WTC11 (cell line): ENCODE measurements at regions not wholly inside any gene's neighbourhood (a gene's known extent, or its start where the extent isn't known, plus 50 kb on each side); places are given as distances from the start of the nearest gene placed in this dataset.

Experiments used
- ATAC-seq: fragments of 200-7000 bp; cut with Tn5 transposase; 2 replicates; pipeline ENCODE4 v1.10.0; 2021; ENCODE audit warnings: mild to moderate bottlenecking, moderate library complexity
- CTCF ChIA-PET: fragments of 300-600 bp; sonication (Branson Sonifier 250); formaldehyde crosslinking; loops from one replicate; lab custom pipeline; 2021; ENCODE audit warnings: antibody characterized with exemption; lab: Charles Lee
- POLR2A ChIA-PET: fragments of 350-600 bp; sonication (Branson Sonifier 250); formaldehyde crosslinking; loops from one replicate; lab custom pipeline; 2021; ENCODE audit warnings: antibody characterized with exemption; lab: Charles Lee
- DNase-seq: peaks from one replicate; pipeline ENCODE4 v3.0.0; 2021; ENCODE audit warnings: low spot score
- H3K27ac Mint-ChIP-seq: 2 replicates; pipeline ENCODE4 v1.8.0; 2021; ENCODE audit warnings: mixed read lengths
- H3K27me3 Mint-ChIP-seq: 2 replicates; pipeline ENCODE4 v1.8.0; 2021; ENCODE audit warnings: low read depth, mild to moderate bottlenecking, moderate library complexity, mixed read lengths
- H3K36me3 Mint-ChIP-seq: 2 replicates; pipeline ENCODE4 v1.8.0; 2021; ENCODE audit warnings: mixed read lengths
- H3K4me1 Mint-ChIP-seq: 2 replicates; pipeline ENCODE4 v1.8.0; 2022; ENCODE audit warnings: mixed read lengths
- H3K4me3 Mint-ChIP-seq: 2 replicates; pipeline ENCODE4 v1.8.0; 2021; ENCODE audit warnings: mild to moderate bottlenecking, moderate library complexity, mixed read lengths
- H3K9me3 Mint-ChIP-seq: 2 replicates; pipeline ENCODE4 v1.8.0; 2021; ENCODE audit warnings: mixed read lengths
- CBFB ChIP-seq: sonication (generic); formaldehyde crosslinking; IDR thresholded peaks from 2 replicates; pipeline ENCODE4 v1.8.1; 2022; ENCODE audit warnings: mild to moderate bottlenecking, low read depth, missing genetic modification reagents
- EMX1 ChIP-seq: fragments of 250-450 bp; sonication (Bioruptor Pico); IDR thresholded peaks from 2 replicates; pipeline ENCODE4 v1.8.0; 2021; ENCODE audit warnings: mild to moderate bottlenecking
- ESRRA ChIP-seq: sonication (generic); formaldehyde crosslinking; IDR thresholded peaks from 2 replicates; pipeline ENCODE4 v1.8.1; 2022; ENCODE audit warnings: mild to moderate bottlenecking, missing genetic modification reagents, borderline replicate concordance
- FOXJ3 ChIP-seq: sonication (generic); formaldehyde crosslinking; IDR thresholded peaks from 2 replicates; pipeline ENCODE4 v1.9.0; 2021; ENCODE audit warnings: missing genetic modification reagents, mild to moderate bottlenecking, borderline replicate concordance
- FOXP1 ChIP-seq: sonication (generic); formaldehyde crosslinking; IDR thresholded peaks from 2 replicates; pipeline ENCODE4 v1.8.0; 2022; ENCODE audit warnings: missing genetic modification reagents, mild to moderate bottlenecking, moderate library complexity, borderline replicate concordance
- JUN ChIP-seq: sonication (generic); formaldehyde crosslinking; IDR thresholded peaks from 2 replicates; pipeline ENCODE4 v1.8.0; 2023; ENCODE audit warnings: mild to moderate bottlenecking, missing genetic modification reagents
- NFATC4 ChIP-seq: fragments of 250-450 bp; sonication (Bioruptor Pico); IDR thresholded peaks from 2 replicates; pipeline ENCODE4 v1.9.0; 2021; ENCODE audit warnings: mild to moderate bottlenecking
- NR3C1 ChIP-seq: sonication (generic); formaldehyde crosslinking; conservative IDR thresholded peaks from 2 replicates; pipeline ENCODE4 v1.8.1; 2023; ENCODE audit warnings: low read depth, mild to moderate bottlenecking, missing genetic modification reagents
- ZBTB21 ChIP-seq: sonication (generic); formaldehyde crosslinking; IDR thresholded peaks from 2 replicates; pipeline ENCODE4 v1.8.1; 2023; ENCODE audit warnings: mild to moderate bottlenecking, missing genetic modification reagents, borderline replicate concordance
- ZNF121 ChIP-seq: sonication (generic); formaldehyde crosslinking; IDR thresholded peaks from 2 replicates; pipeline ENCODE4 v1.8.0; 2023; ENCODE audit warnings: missing genetic modification reagents
- ZNF671 ChIP-seq: fragments of 250-450 bp; sonication (Bioruptor Pico); IDR thresholded peaks from 2 replicates; pipeline ENCODE4 v1.8.0; 2021; ENCODE audit warnings: mild to moderate bottlenecking
- TF ChIP-seq, protein P1 (sequence below): sonication (generic); formaldehyde crosslinking; conservative IDR thresholded peaks from 2 replicates; pipeline ENCODE4 v1.8.1; 2022; ENCODE audit warnings: mild to moderate bottlenecking, missing genetic modification reagents
- TF ChIP-seq, protein P2 (sequence below): sonication (generic); formaldehyde crosslinking; IDR thresholded peaks from 2 replicates; pipeline ENCODE4 v1.8.1; 2023; ENCODE audit warnings: mild to moderate bottlenecking, missing genetic modification reagents, moderate library complexity
- TF ChIP-seq, protein P3 (sequence below): fragments of 250-450 bp; sonication (Bioruptor Pico); IDR thresholded peaks from 2 replicates; pipeline ENCODE4 v1.8.0; 2021; ENCODE audit warnings: mild to moderate bottlenecking
- TF ChIP-seq, protein P4 (sequence below): fragments of 250-450 bp; sonication (Bioruptor Pico); IDR thresholded peaks from 2 replicates; pipeline ENCODE4 v1.9.0; 2021; ENCODE audit warnings: mild to moderate bottlenecking, borderline replicate concordance
- TF ChIP-seq, protein P5 (sequence below): fragments of 250-450 bp; sonication (Bioruptor Pico); IDR thresholded peaks from 2 replicates; pipeline ENCODE4 v1.9.0; 2021; ENCODE audit warnings: moderate library complexity, mild to moderate bottlenecking, inconsistent platforms, borderline replicate concordance

DNA sequence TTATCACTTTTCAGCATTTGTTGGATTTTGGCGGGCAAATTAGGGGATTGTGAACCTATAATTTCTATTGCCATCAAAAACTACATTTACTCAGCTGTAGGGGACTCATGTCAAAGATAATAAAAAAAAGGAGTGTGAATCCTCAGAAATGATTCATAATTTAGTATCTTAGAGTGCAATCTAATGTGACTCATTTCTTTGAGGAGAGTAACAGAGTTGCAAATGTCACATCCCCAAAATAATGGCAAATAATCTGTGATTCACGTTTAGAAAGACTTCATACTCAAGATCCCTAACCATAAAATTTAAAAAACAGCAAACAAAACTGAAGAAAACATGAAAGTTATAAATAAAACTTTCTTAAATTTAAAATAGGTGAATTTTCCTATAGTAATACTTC lies 373.0 kb downstream of the CDH2 start:
- POLR2A ChIA-PET, result no interaction called here

DNA sequence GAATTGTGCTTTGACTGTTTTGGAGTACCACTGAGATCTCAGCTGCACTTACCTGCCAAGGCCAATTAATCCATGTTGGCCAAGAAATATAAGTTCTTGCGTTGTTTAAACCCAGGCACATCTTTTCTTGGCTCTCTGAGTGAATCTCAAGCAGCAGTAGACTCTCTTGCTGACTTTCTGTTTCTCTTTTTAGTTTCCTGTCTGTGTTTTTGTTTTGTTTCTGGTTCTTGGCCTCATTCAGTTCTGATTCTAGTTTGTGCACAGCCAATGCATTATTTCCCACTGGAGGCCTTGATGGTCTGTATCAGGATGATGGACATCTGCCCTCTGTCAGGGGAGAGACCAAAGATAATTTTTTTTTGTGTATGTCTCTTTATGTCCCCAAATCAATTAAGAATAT lies 379.4 kb downstream of the CDH2 start:
- Mint-ChIP-seq H3K4me3 (no peak overlapping the region), H3K27me3 (no peaks in the 10 kb centered on the region; the same call in 1 of the 2 replicates), H3K9me3 (no peaks in the 10 kb centered on the region), H3K4me1 (no peaks in the 10 kb centered on the region), H3K36me3 (no peaks in the 10 kb centered on the region), H3K27ac (peak overlapping the region; percentile 46; the same call in 1 of the 2 replicates)
- ChIA-PET CTCF (no interaction called here), POLR2A (no interaction called here)
- TF ChIP-seq NR3C1, result no peak
- no peak for TF ChIP-seq ZBTB21 (CRISPR knock-in tag)
- TF ChIP-seq FOXJ3 (CRISPR knock-in tag), result no peak
- TF ChIP-seq ZNF121 (CRISPR knock-in tag), result no peak
- TF ChIP-seq, protein P1, sequence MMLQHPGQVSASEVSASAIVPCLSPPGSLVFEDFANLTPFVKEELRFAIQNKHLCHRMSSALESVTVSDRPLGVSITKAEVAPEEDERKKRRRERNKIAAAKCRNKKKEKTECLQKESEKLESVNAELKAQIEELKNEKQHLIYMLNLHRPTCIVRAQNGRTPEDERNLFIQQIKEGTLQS (CRISPR knock-in tag), result no peak
- no peak for TF ChIP-seq EMX1 (CRISPR knock-in tag)
- TF ChIP-seq, protein P2, sequence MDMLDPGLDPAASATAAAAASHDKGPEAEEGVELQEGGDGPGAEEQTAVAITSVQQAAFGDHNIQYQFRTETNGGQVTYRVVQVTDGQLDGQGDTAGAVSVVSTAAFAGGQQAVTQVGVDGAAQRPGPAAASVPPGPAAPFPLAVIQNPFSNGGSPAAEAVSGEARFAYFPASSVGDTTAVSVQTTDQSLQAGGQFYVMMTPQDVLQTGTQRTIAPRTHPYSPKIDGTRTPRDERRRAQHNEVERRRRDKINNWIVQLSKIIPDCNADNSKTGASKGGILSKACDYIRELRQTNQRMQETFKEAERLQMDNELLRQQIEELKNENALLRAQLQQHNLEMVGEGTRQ (CRISPR knock-in tag), result no peak
- TF ChIP-seq FOXP1 (CRISPR knock-in tag), result no peak
- no peak for TF ChIP-seq CBFB
- no peak for DNase-seq
- no peak for ATAC-seq

More for the DNA sequence above, 373.0 kb downstream of the CDH2 start:
- H3K36me3 Mint-ChIP-seq, result no peaks in the 10 kb centered on the region
- no peak overlapping the region for H3K27ac Mint-ChIP-seq
- H3K4me1 Mint-ChIP-seq, result no peaks in the 10 kb centered on the region
- no peaks in the 10 kb centered on the region; the same call in 1 of the 2 replicates for H3K27me3 Mint-ChIP-seq
- H3K9me3 Mint-ChIP-seq, result no peaks in the 10 kb centered on the region
- no peak for DNase-seq
- no peak for ATAC-seq
- H3K4me3 Mint-ChIP-seq, result no peak overlapping the region
- TF ChIP-seq JUN (CRISPR knock-in tag) (no peak), ESRRA (CRISPR knock-in tag) (no peak), FOXJ3 (CRISPR knock-in tag) (no peak), NFATC4 (CRISPR knock-in tag) (no peak), ZNF671 (CRISPR knock-in tag) (no peak)
- TF ChIP-seq, protein P3, sequence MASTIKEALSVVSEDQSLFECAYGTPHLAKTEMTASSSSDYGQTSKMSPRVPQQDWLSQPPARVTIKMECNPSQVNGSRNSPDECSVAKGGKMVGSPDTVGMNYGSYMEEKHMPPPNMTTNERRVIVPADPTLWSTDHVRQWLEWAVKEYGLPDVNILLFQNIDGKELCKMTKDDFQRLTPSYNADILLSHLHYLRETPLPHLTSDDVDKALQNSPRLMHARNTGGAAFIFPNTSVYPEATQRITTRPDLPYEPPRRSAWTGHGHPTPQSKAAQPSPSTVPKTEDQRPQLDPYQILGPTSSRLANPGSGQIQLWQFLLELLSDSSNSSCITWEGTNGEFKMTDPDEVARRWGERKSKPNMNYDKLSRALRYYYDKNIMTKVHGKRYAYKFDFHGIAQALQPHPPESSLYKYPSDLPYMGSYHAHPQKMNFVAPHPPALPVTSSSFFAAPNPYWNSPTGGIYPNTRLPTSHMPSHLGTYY (CRISPR knock-in tag), result no peak
- TF ChIP-seq, protein P4, sequence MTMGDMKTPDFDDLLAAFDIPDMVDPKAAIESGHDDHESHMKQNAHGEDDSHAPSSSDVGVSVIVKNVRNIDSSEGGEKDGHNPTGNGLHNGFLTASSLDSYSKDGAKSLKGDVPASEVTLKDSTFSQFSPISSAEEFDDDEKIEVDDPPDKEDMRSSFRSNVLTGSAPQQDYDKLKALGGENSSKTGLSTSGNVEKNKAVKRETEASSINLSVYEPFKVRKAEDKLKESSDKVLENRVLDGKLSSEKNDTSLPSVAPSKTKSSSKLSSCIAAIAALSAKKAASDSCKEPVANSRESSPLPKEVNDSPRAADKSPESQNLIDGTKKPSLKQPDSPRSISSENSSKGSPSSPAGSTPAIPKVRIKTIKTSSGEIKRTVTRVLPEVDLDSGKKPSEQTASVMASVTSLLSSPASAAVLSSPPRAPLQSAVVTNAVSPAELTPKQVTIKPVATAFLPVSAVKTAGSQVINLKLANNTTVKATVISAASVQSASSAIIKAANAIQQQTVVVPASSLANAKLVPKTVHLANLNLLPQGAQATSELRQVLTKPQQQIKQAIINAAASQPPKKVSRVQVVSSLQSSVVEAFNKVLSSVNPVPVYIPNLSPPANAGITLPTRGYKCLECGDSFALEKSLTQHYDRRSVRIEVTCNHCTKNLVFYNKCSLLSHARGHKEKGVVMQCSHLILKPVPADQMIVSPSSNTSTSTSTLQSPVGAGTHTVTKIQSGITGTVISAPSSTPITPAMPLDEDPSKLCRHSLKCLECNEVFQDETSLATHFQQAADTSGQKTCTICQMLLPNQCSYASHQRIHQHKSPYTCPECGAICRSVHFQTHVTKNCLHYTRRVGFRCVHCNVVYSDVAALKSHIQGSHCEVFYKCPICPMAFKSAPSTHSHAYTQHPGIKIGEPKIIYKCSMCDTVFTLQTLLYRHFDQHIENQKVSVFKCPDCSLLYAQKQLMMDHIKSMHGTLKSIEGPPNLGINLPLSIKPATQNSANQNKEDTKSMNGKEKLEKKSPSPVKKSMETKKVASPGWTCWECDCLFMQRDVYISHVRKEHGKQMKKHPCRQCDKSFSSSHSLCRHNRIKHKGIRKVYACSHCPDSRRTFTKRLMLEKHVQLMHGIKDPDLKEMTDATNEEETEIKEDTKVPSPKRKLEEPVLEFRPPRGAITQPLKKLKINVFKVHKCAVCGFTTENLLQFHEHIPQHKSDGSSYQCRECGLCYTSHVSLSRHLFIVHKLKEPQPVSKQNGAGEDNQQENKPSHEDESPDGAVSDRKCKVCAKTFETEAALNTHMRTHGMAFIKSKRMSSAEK (CRISPR knock-in tag), result no peak
- TF ChIP-seq, protein P2 (CRISPR knock-in tag), result no peak
- TF ChIP-seq, protein P5, sequence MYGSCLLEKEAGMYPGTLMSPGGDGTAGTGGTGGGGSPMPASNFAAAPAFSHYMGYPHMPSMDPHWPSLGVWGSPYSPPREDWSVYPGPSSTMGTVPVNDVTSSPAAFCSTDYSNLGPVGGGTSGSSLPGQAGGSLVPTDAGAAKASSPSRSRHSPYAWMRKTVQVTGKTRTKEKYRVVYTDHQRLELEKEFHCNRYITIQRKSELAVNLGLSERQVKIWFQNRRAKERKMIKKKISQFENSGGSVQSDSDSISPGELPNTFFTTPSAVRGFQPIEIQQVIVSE (CRISPR knock-in tag), result no peak
- TF ChIP-seq, all 79 proteins: peak for 0
- CTCF ChIA-PET, result no interaction called here
